ENCODE measurements at regions not wholly inside any gene's neighbourhood (a gene's known extent, or its start where the extent isn't known, plus 50 kb on each side); places are given as distances from the start of the nearest gene placed in this dataset.

- no peak for DNase-seq (ENCODE audit: low read depth)
Measured at GRCh38 chr15:85941186-85941855, 138.3 kb upstream of the AGBL1 start.

GRCh38 chr15:85942632-85943031 is 137.0 kb upstream of the AGBL1 start:
- no peak for DNase-seq (ENCODE audit: low read depth)

DNA sequence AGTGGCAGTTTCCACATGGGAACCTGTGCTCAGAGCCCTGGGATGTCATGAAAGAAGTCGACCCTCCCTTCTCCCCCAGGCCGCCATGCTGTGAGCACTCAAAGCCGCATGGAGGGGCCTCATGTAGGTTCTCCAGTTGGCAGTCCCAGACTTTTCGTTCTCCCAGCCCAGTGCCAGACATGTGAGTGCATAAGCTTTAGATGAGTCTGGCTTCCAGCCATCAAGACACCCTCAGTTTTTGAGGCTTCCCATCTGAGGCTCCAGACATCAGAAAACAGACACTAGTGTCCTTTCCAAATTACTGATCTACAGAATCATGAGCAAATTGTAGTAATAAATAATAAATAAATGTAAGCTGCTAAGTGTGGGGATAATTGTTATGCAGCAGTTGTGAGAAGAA is 136.5 kb upstream of the AGBL1 start:
- no peak for DNase-seq (ENCODE audit: low read depth)

DNA sequence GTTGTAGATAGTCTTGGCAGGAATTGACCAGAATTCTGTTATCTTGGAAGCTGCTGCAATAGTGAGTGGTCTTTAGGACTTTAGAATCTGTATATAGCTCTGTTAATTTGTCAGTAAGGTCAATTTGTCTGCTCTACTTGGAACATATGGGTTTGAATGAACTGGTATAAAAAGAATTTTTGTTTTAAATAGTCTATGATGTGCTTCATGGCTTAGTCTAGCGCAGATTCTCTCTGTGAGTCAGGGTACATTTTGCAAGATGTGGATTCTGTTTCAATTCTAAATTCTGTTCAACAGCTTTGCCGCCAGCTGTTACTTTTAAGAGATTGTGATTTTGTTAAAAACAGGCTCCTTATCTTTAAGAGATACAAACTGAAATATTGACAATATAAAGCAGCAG is 135.9 kb upstream of the AGBL1 start:
- no peak for DNase-seq (ENCODE audit: low read depth)

DNA sequence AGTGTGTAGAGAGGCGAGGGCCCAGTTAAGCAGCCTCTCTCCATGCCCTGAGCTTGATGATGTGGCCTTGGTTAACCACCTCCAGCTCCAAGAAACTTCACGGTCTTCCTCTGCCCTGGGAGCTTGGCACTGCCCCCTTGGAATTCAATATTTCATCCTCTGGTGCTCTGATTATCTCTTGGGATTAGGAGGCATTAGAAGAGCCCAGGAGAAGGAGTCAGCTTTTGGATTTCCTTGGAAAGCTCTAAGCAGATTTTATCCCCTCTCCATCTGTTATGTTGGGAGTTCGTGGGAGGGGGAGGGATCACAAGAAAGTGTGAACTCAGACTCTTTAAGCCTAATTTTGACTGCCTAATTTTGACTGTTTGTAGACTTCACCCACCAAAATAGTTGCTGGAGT is 132.7 kb upstream of the AGBL1 start:
- DNase-seq (ENCODE audit: low read depth), result no peak

- DNase-seq (ENCODE audit: low read depth), result no peak
Measured at GRCh38 chr15:85947936-85948335, 131.7 kb upstream of the AGBL1 start.

DNA sequence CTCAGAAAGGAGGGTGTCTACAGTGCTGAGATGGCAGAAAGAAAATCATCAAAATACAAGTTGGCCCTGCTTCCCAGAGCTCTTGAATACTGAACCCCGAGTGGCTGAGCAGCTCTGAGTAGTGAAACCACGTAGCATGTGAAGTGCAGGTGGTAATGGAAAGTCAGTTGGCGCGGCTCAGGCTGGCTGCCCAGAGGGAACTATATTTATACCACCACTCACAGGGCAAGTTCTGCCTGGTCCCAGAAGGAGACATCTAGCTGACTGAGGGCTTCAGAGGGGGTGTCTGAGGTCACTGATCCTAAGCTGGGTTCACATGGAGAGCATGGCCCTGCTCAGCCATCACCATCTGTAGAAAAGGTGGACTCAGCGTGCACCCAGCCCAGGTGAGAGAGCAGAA is 129.6 kb upstream of the AGBL1 start:
- no peak for DNase-seq (ENCODE audit: low read depth)

DNA sequence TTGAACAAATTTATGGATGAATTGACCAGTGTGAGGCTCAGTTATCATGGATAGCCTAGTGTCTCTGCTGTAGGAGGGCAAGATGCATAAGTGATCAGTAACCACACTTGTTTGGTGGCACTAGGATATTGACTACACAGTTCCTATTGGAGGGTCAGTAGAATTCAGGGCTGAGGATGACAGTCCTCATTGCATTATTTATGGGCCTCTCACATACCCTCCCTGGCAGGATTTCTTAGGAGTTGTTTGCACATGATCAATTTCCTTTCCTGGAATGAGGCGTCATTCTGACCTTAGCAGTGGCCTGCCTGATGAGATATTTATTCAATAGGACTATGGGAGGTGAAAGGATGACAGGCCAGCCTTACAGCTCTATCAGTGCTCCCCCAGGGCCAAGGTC is 125.1 kb upstream of the AGBL1 start:
- no peak for DNase-seq (ENCODE audit: low read depth)

GRCh38 chr15:85955501-85956391 is 123.9 kb upstream of the AGBL1 start:
- DNase-seq (ENCODE audit: low read depth), result no peak

DNA sequence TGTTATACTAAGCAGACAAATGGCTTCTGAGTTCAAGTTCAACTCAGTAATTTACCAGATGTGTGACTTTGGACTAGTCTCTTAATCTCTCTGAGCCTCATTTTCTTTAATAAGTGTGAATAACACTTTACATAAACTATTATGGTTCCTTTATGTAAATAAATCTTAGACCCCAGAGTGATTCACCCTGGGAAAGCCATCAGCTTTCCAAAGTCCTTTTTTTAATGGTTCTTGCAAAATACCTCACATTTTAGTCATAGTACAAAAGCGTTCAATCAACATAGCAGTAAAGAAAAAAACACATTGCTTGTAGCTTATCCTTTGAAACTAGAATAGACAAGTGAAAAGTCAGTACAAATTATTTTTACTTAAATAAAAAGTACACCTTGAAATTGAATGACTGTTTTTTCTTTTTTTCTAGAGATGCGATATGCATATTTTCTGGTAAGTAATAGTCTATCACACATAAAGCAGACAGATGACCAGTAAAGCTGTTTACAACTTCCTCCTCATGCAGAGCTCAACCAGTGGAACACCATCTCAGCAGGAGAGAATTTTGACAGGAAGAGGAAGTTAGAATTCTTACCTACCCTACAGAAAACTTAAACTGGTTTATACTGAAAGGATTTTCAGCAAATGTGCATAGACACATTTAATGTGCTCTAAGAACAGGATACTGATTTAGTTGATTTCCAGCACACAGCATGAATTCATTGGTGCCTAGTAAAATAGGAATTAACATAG is 123.0 kb upstream of the AGBL1 start:
- DNase-seq (ENCODE audit: low read depth), result no peak

- DNase-seq (ENCODE audit: low read depth), result no peak
Measured at GRCh38 chr15:85959611-85960010, 120.1 kb upstream of the AGBL1 start.

GRCh38 chr15:85960381-85960780 is 119.3 kb upstream of the AGBL1 start:
- DNase-seq (ENCODE audit: low read depth), result no peak

DNA sequence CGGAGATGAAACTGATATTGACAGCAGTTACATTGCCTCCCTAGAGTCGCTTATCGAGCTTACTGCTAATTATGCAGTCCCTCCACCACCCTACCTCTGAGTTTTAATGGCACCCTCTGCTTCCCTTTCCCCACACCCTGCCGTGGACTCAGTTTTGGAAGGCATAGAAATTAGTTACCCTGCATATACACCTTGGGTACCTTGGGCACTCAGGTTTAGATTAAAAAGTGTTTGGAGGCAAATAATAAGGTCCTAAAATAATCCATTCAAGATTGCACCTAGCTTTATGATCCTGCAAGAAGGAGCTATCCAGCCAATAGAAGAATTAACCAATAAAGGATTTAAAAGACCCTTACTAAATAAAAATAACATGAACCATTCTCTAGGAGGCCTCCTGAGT is 117.8 kb upstream of the AGBL1 start:
- no peak for DNase-seq (ENCODE audit: low read depth)

- DNase-seq (ENCODE audit: low read depth), result no peak
Measured at GRCh38 chr15:85963262-85963760, 116.4 kb upstream of the AGBL1 start.

DNA sequence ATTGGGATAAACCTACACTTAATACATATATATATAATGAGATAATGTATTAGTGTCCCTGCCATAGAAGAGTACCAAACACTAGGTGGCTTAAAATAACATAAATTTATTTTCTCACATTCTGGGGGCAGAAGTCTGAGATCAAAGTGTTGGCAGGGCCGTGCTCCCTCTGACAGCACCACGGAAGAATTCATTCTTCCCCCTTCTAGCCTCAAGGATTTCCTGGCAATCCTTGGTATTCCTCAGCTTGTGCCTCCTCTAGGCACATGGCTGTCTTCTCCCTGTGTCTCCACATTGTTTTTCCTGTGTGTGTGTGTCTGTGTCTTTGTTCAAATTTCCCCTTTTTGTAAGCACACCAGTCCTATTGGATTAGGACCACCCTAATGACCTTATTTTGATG is 115.2 kb upstream of the AGBL1 start:
- DNase-seq (ENCODE audit: low read depth), result no peak

DNA sequence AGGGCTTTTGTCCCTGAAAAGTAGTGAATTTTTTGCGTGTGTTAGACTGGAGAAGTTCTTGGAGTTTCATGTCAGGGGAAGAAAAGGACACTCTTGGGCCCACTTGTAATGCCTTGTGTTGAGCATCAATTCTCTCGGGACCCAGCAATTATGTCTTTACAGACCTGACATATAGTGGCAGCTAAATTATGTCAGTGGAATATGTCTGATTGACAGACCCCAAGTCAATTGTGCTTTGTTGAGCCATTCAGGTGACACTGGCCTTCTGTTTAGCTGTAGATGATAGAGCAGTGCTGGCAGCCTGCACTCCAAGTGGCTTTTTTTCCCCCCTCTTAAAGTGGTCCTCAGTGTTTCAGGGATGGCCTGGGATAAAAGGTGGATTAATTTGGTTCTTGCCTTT is 112.1 kb upstream of the AGBL1 start:
- DNase-seq (ENCODE audit: low read depth), result no peak

GRCh38 chr15:85972805-85973540 is 106.7 kb upstream of the AGBL1 start:
- no peak for DNase-seq (ENCODE audit: low read depth)

DNA sequence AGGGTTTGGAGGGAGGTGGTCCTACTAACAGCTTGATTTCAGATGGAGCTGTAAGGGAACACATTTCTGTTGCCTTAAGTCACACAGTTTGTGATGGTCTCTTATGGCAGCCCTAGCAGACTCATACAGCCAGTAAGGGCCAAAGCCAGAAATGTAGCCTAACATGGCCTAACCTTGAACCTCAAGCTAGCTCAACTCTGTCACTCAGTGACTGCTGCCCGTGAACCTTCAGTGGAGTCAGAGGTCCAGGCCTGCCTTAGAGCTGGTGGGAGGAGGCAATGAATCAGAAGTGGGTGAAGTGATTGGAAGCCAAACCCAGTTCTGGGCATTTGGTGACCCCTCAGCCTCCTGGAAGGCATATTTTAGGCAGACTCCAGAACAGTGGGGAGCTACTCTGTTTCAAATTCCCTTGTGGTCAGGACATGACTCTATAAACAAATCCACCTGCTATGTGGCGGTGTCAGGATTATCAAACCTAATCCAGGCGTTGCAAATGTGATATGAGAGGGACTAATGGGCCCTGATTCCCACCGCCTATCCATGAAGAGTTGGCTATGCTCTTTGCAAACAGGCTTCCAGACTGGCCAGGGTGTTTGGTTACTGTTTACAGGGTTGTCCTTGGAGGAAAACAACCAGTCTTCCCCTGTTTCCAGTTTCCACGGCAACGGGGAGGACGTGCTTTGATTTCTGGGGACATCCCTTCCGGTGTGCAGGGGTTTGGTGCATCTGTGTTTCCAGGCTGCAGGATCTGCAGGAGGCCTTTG is 105.9 kb upstream of the AGBL1 start:
- DNase-seq (ENCODE audit: low read depth), result no peak

DNA sequence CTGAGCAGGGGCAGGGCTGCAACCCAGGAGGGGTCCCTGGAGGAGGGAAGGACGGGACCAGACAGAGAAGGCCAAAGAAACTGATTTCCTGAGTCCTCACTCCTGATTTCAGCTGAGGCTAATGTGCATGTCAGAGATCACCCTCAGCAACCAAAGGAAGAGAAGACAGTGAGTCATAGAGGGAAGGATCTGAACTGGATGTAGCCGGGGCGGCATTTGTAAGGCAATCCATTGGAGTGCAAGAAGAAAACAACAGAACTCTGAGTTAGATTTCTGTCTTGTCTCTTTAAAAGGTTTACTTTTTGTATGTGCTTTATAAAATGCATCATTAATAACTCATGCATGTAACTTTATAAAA is 105.3 kb upstream of the AGBL1 start:
- DNase-seq (ENCODE audit: low read depth), result no peak

GRCh38 chr15:85974742-85975141 is 104.9 kb upstream of the AGBL1 start:
- no peak for DNase-seq (ENCODE audit: low read depth)

DNA sequence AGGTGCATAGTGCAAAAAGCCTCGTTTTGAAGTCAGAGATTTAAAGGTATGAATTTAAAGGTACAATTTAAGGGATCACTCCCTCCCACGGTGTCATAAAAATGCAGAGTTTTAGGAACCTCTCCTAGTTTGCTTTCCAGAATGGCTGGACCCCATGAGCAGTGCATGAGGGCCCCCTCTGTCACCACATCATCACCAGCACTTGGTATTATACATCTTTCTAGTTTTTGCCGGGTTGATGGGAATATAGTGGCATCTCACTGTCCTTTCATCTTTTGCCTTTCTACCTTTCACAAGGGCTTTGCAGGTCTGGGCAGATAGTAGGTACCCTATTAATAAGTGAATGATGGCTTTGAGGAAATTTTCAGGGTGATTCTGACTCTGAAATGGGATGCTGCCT is 103.6 kb upstream of the AGBL1 start:
- no peak for DNase-seq (ENCODE audit: low read depth)

Data from HS-5 (cell line).